ENCODE measurements at regions not wholly inside any gene's neighbourhood (a gene's known extent, or its start where the extent isn't known, plus 50 kb on each side); places are given as distances from the start of the nearest gene placed in this dataset.
A peak's percentile ranks its signal among the peaks of the same experiment; 100 is the strongest.

GRCh38 chr2:226478109-226478809 is 321.4 kb downstream of the IRS1 start (continued):
- TF ChIP-seq ZNF577 (CRISPR knock-in tag; IDR thresholded peaks at IDR 0.05; ENCODE audit: borderline replicate concordance, low read depth) = no peak
- 0 out of 2 replicates have a peak, but pooled peaks have one; percentile 20 for TF ChIP-seq SKIL (CRISPR knock-in tag; IDR thresholded peaks at IDR 0.05; ENCODE audit: borderline replicate concordance)
- no peak for TF ChIP-seq ZNF781 (CRISPR knock-in tag; IDR thresholded peaks at IDR 0.05; ENCODE audit: borderline replicate concordance, not compliant biosample characterization)
- peak; percentile 89 for TF ChIP-seq TFE3 (CRISPR knock-in tag; IDR thresholded peaks at IDR 0.05)
- no peak for TF ChIP-seq ZNF234 (CRISPR knock-in tag; conservative IDR thresholded peaks at IDR 0.05)
- no peak for TF ChIP-seq ZNF367 (CRISPR knock-in tag; IDR thresholded peaks at IDR 0.05; ENCODE audit: borderline replicate concordance)
- no peak for TF ChIP-seq TBL1XR1 (IDR thresholded peaks at IDR 0.05; ENCODE audit: borderline replicate concordance, low read length, partially characterized antibody)
- TF ChIP-seq NFYC (CRISPR knock-in tag; IDR thresholded peaks at IDR 0.05) = no peak
- no peak for TF ChIP-seq ZFAT (CRISPR knock-in tag; conservative IDR thresholded peaks at IDR 0.05)
- TF ChIP-seq, protein P1, sequence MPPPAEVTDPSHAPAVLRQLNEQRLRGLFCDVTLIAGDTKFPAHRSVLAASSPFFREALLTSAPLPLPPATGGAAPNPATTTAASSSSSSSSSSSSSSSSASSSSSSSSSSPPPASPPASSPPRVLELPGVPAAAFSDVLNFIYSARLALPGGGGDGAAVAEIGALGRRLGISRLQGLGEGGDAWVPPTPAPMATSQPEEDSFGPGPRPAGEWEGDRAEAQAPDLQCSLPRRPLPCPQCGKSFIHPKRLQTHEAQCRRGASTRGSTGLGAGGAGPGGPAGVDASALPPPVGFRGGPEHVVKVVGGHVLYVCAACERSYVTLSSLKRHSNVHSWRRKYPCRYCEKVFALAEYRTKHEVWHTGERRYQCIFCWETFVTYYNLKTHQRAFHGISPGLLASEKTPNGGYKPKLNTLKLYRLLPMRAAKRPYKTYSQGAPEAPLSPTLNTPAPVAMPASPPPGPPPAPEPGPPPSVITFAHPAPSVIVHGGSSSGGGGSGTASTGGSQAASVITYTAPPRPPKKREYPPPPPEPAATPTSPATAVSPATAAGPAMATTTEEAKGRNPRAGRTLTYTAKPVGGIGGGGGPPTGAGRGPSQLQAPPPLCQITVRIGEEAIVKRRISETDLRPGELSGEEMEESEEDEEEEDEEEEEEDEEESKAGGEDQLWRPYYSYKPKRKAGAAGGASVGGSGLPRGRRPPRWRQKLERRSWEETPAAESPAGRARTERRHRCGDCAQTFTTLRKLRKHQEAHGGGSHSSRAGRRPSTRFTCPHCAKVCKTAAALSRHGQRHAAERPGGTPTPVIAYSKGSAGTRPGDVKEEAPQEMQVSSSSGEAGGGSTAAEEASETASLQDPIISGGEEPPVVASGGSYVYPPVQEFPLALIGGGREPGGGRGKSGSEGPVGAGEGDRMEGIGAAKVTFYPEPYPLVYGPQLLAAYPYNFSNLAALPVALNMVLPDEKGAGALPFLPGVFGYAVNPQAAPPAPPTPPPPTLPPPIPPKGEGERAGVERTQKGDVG (CRISPR knock-in tag; IDR thresholded peaks at IDR 0.05; ENCODE audit: borderline replicate concordance) = no peak
- TF ChIP-seq ZNF354B (CRISPR knock-in tag; IDR thresholded peaks at IDR 0.05) = no peak
- no peak for TF ChIP-seq KLF9 (CRISPR knock-in tag; IDR thresholded peaks at IDR 0.05; ENCODE audit: low read depth)
- peak; percentile 68 for TF ChIP-seq CEBPG (CRISPR knock-in tag; IDR thresholded peaks at IDR 0.05)
- peak; percentile 73; the same call in 1 of the 2 replicates for TF ChIP-seq ZNF878 (CRISPR knock-in tag; IDR thresholded peaks at IDR 0.05)
- peak; percentile 88 for TF ChIP-seq TEAD3 (CRISPR knock-in tag; optimal IDR thresholded peaks at IDR 0.05; ENCODE audit: borderline replicate concordance)
- TF ChIP-seq JUND (CRISPR knock-in tag; IDR thresholded peaks at IDR 0.05) = peak; percentile 89; the same call in 1 of the 2 replicates
- no peak for TF ChIP-seq SUZ12 (IDR thresholded peaks at IDR 0.05; ENCODE audit: low read depth, low read length)
- 0 out of 2 replicates have a peak, but pooled peaks have one; percentile 70 for TF ChIP-seq NKX3-1 (CRISPR knock-in tag; IDR thresholded peaks at IDR 0.05)
- TF ChIP-seq, protein P2, sequence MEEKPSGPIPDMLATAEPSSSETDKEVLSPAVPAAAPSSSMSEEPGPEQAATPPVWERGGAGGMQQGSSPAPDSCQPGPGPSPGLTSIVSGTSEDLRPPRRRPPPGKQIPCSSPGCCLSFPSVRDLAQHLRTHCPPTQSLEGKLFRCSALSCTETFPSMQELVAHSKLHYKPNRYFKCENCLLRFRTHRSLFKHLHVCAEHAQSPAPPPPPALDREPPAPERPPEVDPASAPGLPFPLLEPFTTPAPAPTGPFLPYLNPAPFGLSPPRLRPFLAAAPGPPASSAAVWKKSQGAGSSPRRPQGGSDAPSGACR (CRISPR knock-in tag; IDR thresholded peaks at IDR 0.05) = no peak
- no peak for TF ChIP-seq GABPA (IDR thresholded peaks at IDR 0.05; ENCODE audit: low read depth, low read length)
- TF ChIP-seq GABPA (CRISPR knock-in tag; IDR thresholded peaks at IDR 0.05; ENCODE audit: low read depth) = peak; percentile 59
- peak; percentile 81; the same call in 1 of the 2 replicates for TF ChIP-seq KDM4B (CRISPR knock-in tag; IDR thresholded peaks at IDR 0.05)
- TF ChIP-seq CENPX (CRISPR knock-in tag; IDR thresholded peaks at IDR 0.05) = no peak
- TF ChIP-seq ZNF143 (CRISPR knock-in tag; IDR thresholded peaks at IDR 0.05) = no peak; the same call in 1 of the 2 replicates
- TF ChIP-seq ZNF550 (CRISPR knock-in tag; IDR thresholded peaks at IDR 0.05; ENCODE audit: borderline replicate concordance) = no peak
